Upper lobe of right lung (tissue), 1 donor: ENCODE measurements at regions not wholly inside any gene's neighbourhood (a gene's known extent, or its start where the extent isn't known, plus 50 kb on each side); places are given as distances from the start of the nearest gene placed in this dataset.

Source experiments
- ATAC-seq: fragments of 200-7000 bp; cut with Tn5 transposase; one replicate; pipeline ENCODE4 v1.9.1; 2020; ENCODE audit warnings: mild to moderate bottlenecking, moderate library complexity
- DNase-seq: peaks from one replicate; pipeline ENCODE4 v3.0.0-alpha.2; 2020
- H3K27ac ChIP-seq: fragments of 200-600 bp; one replicate; pipeline ENCODE4 v1.8.0; 2022
- H3K27me3 ChIP-seq: fragments of 200-600 bp; one replicate; pipeline ENCODE4 v1.8.0; 2022; ENCODE audit warnings: mild to moderate bottlenecking
- H3K36me3 ChIP-seq: fragments of 200-600 bp; one replicate; pipeline ENCODE4 v1.8.0; 2022
- H3K4me1 ChIP-seq: fragments of 200-600 bp; one replicate; pipeline ENCODE4 v1.8.0; 2022
- H3K4me3 ChIP-seq: fragments of 200-600 bp; one replicate; pipeline ENCODE4 v1.8.0; 2022; ENCODE audit warnings: mild to moderate bottlenecking
- H3K9me3 ChIP-seq: fragments of 200-600 bp; one replicate; pipeline ENCODE4 v1.8.0; 2022
- intact Hi-C: fragments of 100-400 bp; cut with DNase I; formaldehyde crosslinking; loops from one replicate; pipeline ENCODE4 v1.11.0; 2022
- TF ChIP-seq, protein P1 (sequence below): fragments of 200-600 bp; IDR thresholded peaks from one replicate; pipeline ENCODE4 v1.8.0; 2022; ENCODE audit warnings: antibody characterized with exemption
- donor health status: DM: no; HTN: yes; CAD: no; lungs with severe emphysema.

GRCh38 chr9:13728917-13729811 lies 449.7 kb upstream of the MPDZ start:
- H3K27ac ChIP-seq = no peak overlapping the region
- H3K36me3 ChIP-seq = no peaks in the 10 kb centered on the region
- H3K27me3 ChIP-seq = no peaks in the 10 kb centered on the region
- no peak overlapping the region for H3K4me3 ChIP-seq
- H3K4me1 ChIP-seq = no peaks in the 10 kb centered on the region
- TF ChIP-seq, protein P1, sequence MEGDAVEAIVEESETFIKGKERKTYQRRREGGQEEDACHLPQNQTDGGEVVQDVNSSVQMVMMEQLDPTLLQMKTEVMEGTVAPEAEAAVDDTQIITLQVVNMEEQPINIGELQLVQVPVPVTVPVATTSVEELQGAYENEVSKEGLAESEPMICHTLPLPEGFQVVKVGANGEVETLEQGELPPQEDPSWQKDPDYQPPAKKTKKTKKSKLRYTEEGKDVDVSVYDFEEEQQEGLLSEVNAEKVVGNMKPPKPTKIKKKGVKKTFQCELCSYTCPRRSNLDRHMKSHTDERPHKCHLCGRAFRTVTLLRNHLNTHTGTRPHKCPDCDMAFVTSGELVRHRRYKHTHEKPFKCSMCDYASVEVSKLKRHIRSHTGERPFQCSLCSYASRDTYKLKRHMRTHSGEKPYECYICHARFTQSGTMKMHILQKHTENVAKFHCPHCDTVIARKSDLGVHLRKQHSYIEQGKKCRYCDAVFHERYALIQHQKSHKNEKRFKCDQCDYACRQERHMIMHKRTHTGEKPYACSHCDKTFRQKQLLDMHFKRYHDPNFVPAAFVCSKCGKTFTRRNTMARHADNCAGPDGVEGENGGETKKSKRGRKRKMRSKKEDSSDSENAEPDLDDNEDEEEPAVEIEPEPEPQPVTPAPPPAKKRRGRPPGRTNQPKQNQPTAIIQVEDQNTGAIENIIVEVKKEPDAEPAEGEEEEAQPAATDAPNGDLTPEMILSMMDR = no peak
- no peaks in the 10 kb centered on the region for H3K9me3 ChIP-seq
- intact Hi-C loops = no loop called here
- no peak for ATAC-seq
- no peak for DNase-seq

- Histone ChIP-seq H3K9me3 (no peaks in the 10 kb centered on the region), H3K27ac (no peak overlapping the region), H3K4me3 (no peak overlapping the region), H3K4me1 (no peaks in the 10 kb centered on the region), H3K36me3 (no peaks in the 10 kb centered on the region), H3K27me3 (no peaks in the 10 kb centered on the region)
- DNase-seq (no peak), ATAC-seq (no peak)
- intact Hi-C loops = no loop called here
- TF ChIP-seq, protein P1 = no peak
These were observed 448.6 kb upstream of the MPDZ start for GRCh38 chr9:13728131-13728530.

DNA sequence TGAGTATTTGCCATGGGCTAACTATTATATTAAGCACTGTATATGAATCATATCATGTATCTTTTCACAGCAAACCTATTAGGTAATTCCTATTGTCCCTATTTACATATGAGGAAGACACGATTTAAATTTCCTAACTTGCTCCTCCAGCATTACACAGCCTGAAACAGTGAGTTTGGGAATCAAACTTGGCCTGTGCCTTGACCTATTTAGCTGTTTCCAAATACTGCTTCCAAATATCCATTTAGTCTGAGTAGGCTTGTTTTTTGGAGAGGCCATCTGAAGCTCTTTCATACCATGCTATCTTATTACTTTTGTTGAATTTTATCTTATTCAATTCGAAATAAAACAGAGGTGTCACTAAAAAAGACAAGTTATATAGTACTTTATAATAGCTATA lies 447.3 kb upstream of the MPDZ start:
- intact Hi-C loops = no loop called here
- H3K4me1 ChIP-seq = no peaks in the 10 kb centered on the region
- no peak for ATAC-seq

DNA sequence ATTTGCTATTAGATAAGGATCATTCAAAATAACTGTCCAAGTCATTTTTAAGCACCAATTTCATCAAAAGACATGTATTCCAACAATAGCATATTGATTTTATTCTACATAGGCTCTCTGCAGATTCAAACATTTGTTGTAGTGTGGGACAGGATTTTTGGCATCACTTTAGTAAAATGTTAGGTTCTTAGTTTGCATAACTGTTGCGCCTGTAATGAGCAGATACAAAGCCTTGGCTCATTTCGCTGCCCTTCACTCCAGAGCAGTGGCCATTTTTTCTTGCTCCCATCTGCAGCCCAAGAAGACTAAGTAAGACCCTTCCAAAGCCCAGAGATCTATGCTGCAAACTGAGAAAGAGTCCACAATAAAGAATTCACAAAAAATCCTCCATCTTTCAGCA lies 446.0 kb upstream of the MPDZ start:
- H3K9me3 ChIP-seq = no peaks in the 10 kb centered on the region
- ATAC-seq (no peak), DNase-seq (no peak)
- TF ChIP-seq, protein P1 = no peak
- no peaks in the 10 kb centered on the region for H3K36me3 ChIP-seq
- no peak overlapping the region for H3K27ac ChIP-seq
- H3K27me3 ChIP-seq = no peaks in the 10 kb centered on the region
- H3K4me1 ChIP-seq = no peaks in the 10 kb centered on the region
- H3K4me3 ChIP-seq = no peak overlapping the region
- intact Hi-C loops = no loop called here

More for the DNA sequence above, 447.3 kb upstream of the MPDZ start:
- Histone ChIP-seq H3K4me3 (no peak overlapping the region), H3K27me3 (no peaks in the 10 kb centered on the region), H3K9me3 (no peaks in the 10 kb centered on the region), H3K27ac (no peak overlapping the region), H3K36me3 (no peaks in the 10 kb centered on the region)
- no peak for DNase-seq
- TF ChIP-seq, protein P1 = no peak

DNA sequence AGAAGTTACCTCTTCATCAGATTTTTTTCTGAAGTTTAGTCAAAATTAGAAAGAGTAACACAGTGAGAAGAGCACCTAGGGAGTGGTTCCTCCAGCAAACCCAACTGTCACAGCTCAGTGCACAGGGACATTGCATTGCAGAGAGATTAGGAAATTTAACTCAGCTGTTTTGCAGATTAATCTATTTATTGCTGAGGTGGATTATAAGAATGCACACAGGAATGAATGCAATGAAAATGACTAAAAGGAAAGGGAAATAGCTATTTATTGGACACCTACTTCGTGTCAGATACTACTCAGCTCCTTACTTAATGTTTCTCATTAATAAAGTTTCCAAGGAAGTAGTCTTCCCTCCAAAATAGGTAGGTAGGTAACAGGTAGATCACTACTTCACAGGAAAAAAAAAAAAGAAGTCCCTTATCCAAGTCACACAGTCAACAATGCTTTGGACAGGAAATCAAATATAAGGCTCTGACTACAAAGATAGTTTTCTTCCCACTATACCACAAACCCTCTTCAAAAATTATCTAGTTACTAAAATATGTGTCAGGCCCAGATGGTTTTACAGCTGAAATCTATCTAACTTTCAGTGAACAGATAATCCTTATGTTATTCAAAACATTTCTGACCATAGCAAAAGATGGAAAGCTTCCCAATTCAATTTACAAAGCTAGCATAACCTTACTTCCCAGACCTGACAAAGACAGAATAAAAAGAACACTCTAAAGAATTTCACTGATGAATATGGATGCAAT lies 442.2 kb upstream of the MPDZ start:
- no peaks in the 10 kb centered on the region for H3K9me3 ChIP-seq
- ATAC-seq (no peak), DNase-seq (no peak)
- H3K4me3 ChIP-seq = no peak overlapping the region
- H3K36me3 ChIP-seq = no peaks in the 10 kb centered on the region
- no peaks in the 10 kb centered on the region for H3K27me3 ChIP-seq
- H3K4me1 ChIP-seq = no peaks in the 10 kb centered on the region
- no peak overlapping the region for H3K27ac ChIP-seq
- TF ChIP-seq, protein P1 = no peak
- intact Hi-C loops = no loop called here
